Loucy (cell line): ENCODE measurements at regions not wholly inside any gene's neighbourhood (a gene's known extent, or its start where the extent isn't known, plus 50 kb on each side); places are given as distances from the start of the nearest gene placed in this dataset.

Experiments
- H2AFZ ChIP-seq: fragments of 200-600 bp; sonication (generic); 2 replicates; pipeline ENCODE4 v1.6.0; 2016; ENCODE audit warnings: antibody characterized with exemption, mild to moderate bottlenecking, low read length, moderate library complexity
- H3F3A ChIP-seq: fragments of 200-600 bp; 2 replicates; pipeline ENCODE4 v1.6.0; 2016; ENCODE audit warnings: antibody characterized with exemption, low read depth, mild to moderate bottlenecking
- H3K27me3 ChIP-seq: fragments of 200-600 bp; sonication (generic); 2 replicates; pipeline ENCODE4 v1.6.1; 2014; ENCODE audit warnings: low read length, mild to moderate bottlenecking; ENCODE audit not compliant: insufficient read depth, poor library complexity, severe bottlenecking
- H3K36me3 ChIP-seq: fragments of 200-600 bp; sonication (generic); 2 replicates; pipeline ENCODE4 v1.6.1; 2016; ENCODE audit warnings: low read length; ENCODE audit not compliant: insufficient read depth
- H3K4me1 ChIP-seq: fragments of 200-600 bp; sonication (generic); 2 replicates; pipeline ENCODE4 v1.5.1; 2014; ENCODE audit warnings: low read length, mild to moderate bottlenecking; ENCODE audit not compliant: insufficient read depth, poor library complexity, severe bottlenecking
- H3K4me2 ChIP-seq: fragments of 200-600 bp; sonication (generic); 2 replicates; pipeline ENCODE4 v1.6.0; 2014; ENCODE audit warnings: antibody characterized with exemption, low read length, low read depth, mild to moderate bottlenecking; ENCODE audit not compliant: poor library complexity, severe bottlenecking
- H3K4me3 ChIP-seq: fragments of 200-600 bp; sonication (generic); 2 replicates; pipeline ENCODE4 v1.5.1; 2014; ENCODE audit warnings: low read length, mild to moderate bottlenecking, mixed read lengths; ENCODE audit not compliant: poor library complexity, severe bottlenecking
- H3K79me2 ChIP-seq: fragments of 200-600 bp; sonication (generic); 2 replicates; pipeline ENCODE4 v1.6.1; 2014; ENCODE audit warnings: low read length; ENCODE audit not compliant: insufficient read depth
- H3K9ac ChIP-seq: fragments of 200-600 bp; sonication (generic); 2 replicates; pipeline ENCODE4 v1.6.0; 2014; ENCODE audit warnings: mild to moderate bottlenecking, low read depth, low read length, moderate library complexity; ENCODE audit not compliant: poor library complexity, severe bottlenecking
- H3K9me2 ChIP-seq: fragments of 200-600 bp; sonication (generic); replicated peaks from 2 replicates; pipeline ENCODE4 v1.6.1; 2016; ENCODE audit warnings: low read depth, low read length, mixed read lengths
- H3K9me3 ChIP-seq: fragments of 200-600 bp; sonication (generic); 2 replicates; pipeline ENCODE4 v1.6.1; 2014; ENCODE audit warnings: mild to moderate bottlenecking, antibody characterized with exemption, low read length, low read depth; ENCODE audit not compliant: insufficient read depth
- H4K20me1 ChIP-seq: fragments of 200-600 bp; sonication (generic); 2 replicates; pipeline ENCODE4 v1.6.0; 2014; ENCODE audit warnings: antibody characterized with exemption, low read length, mild to moderate bottlenecking; ENCODE audit not compliant: insufficient read depth, poor library complexity, severe bottlenecking
- EZH2phosphoT487 ChIP-seq: fragments of 200-600 bp; IDR thresholded peaks from 2 replicates; pipeline ENCODE4 v1.6.1; 2018; ENCODE audit warnings: antibody characterized with exemption, mild to moderate bottlenecking, moderate library complexity, borderline replicate concordance
- TF ChIP-seq, protein P1 (sequence below): fragments of 200-600 bp; sonication (generic); conservative IDR thresholded peaks from 2 replicates; pipeline ENCODE4 v1.5.1; 2014; ENCODE audit warnings: mild to moderate bottlenecking, antibody characterized with exemption, low read length

DNA sequence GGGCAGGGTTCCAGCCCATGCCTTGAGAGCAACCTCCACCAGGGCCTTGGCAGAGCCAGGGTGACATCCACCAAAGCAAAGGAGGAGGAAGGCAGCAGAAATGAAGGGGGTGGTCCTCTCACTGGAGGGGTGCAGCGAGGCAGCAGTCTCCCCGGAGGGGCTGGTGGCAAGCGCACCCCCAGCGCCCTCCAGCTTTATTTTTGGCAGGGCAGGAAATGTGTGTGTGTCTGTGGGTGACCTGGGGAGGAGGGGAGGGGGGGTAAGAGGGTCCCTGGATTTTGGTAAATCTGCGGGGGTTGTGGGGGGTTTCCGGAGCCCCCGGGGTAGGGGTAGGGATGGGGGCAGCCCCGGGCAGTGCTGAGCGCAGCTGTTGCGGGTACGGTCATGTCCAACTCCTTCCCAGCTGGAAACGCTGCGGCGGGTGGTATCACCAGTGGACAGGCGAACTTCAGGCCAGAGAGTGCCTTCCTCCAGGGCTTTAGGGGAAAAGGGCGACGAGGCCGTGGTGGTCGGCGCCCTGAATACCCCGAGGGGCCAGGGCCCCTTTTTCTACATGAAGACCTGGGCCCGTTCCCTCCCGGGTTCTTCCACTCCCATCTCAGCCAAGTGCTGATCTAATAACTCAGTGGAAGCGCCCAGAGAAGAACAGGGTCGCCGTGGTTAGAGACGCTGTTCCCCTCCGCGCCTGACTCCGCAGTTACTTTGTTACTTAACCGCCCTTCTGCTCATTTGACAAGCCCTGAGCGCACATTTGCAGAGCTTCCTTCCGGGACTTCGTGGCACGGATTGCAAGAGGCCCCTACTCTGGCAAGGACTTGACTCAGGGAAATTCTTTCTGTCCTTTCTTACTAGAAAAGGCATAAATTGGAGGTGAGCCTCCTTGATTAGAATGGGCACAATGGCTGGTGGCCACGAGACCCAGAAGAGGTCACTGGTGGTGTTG is 55.2 kb downstream of the FOS start:
- no peaks in the 10 kb centered on the region for H3K36me3 ChIP-seq
- peaks cover 40% of the 10 kb centered on the region for H3K4me1 ChIP-seq
- peak overlapping the region; percentile 72 for H3K4me2 ChIP-seq
- peak overlapping the region; percentile 65 for H3K4me3 ChIP-seq
- H3F3A ChIP-seq: no peaks in the 10 kb centered on the region
- peak overlapping the region; percentile 68 for H3K9ac ChIP-seq
- no peaks in the 10 kb centered on the region for H3K27me3 ChIP-seq
- H3K79me2 ChIP-seq: no peaks in the 10 kb centered on the region
- H4K20me1 ChIP-seq: no peaks in the 10 kb centered on the region
- TF ChIP-seq EZH2phosphoT487: no peak
- TF ChIP-seq, protein P1, sequence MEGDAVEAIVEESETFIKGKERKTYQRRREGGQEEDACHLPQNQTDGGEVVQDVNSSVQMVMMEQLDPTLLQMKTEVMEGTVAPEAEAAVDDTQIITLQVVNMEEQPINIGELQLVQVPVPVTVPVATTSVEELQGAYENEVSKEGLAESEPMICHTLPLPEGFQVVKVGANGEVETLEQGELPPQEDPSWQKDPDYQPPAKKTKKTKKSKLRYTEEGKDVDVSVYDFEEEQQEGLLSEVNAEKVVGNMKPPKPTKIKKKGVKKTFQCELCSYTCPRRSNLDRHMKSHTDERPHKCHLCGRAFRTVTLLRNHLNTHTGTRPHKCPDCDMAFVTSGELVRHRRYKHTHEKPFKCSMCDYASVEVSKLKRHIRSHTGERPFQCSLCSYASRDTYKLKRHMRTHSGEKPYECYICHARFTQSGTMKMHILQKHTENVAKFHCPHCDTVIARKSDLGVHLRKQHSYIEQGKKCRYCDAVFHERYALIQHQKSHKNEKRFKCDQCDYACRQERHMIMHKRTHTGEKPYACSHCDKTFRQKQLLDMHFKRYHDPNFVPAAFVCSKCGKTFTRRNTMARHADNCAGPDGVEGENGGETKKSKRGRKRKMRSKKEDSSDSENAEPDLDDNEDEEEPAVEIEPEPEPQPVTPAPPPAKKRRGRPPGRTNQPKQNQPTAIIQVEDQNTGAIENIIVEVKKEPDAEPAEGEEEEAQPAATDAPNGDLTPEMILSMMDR: no peak
- H3K9me3 ChIP-seq: no peaks in the 10 kb centered on the region
- no peaks in the 10 kb centered on the region for H3K9me2 ChIP-seq
- H2AFZ ChIP-seq: peak overlapping the region; percentile 55

DNA sequence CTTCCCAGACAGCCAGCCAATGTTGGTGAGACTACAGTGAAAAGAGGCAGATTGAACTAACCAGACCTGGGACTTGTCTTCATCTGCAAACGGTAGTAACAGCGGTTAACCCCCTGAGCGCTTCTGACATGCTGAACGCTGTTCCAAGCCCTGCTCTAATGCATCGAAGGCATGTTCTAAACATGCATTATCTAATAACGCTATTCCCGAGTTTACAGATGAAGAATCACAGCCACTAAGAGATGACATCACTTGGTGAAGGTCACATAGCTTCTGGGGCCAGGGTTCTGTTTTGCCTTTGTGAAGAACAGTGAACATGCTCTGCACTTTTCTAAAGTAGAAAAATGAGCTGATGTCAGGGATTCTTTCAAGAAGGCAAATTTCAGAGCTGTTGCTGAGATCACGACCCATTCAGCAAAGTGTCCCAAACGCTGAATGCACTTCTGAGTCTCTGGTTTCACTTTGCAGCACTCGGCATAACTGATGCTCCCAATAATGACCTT is 56.0 kb downstream of the FOS start:
- no peaks in the 10 kb centered on the region for H3F3A ChIP-seq
- no peaks in the 10 kb centered on the region for H4K20me1 ChIP-seq
- H3K9me3 ChIP-seq: no peaks in the 10 kb centered on the region
- peak overlapping the region; percentile 68 for H3K9ac ChIP-seq
- H3K9me2 ChIP-seq: no peaks in the 10 kb centered on the region
- H3K36me3 ChIP-seq: no peaks in the 10 kb centered on the region
- H3K79me2 ChIP-seq: no peaks in the 10 kb centered on the region
- H2AFZ ChIP-seq: peak overlapping the region; percentile 55
- peak overlapping the region; percentile 65 for H3K4me3 ChIP-seq
- TF ChIP-seq EZH2phosphoT487: no peak
- TF ChIP-seq, protein P1: no peak
- peak overlapping the region; percentile 72 for H3K4me2 ChIP-seq
- no peaks in the 10 kb centered on the region for H3K27me3 ChIP-seq
- peaks cover 40% of the 10 kb centered on the region for H3K4me1 ChIP-seq

DNA sequence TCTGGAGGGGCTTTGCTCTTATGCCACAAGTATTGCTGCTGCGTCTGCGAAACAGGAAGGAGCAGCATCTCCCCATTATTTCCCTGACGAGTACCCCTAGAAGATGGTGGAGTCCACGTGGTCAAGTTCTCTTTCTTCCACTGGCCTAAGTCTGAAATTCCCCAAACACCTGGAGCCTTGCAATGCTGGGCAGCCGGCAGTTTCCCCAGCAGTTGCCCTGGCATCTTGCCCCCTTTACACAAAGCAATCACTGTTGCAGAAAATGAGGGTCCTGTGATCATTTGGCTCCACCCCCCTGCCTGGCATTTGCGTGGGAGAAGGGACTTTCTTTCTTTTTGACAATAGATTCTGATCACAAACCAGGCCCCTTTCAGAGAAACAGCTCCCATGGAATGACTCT is 56.9 kb downstream of the FOS start:
- Histone ChIP-seq H4K20me1 (no peaks in the 10 kb centered on the region), H3K36me3 (no peaks in the 10 kb centered on the region), H3K27me3 (no peaks in the 10 kb centered on the region), H3K4me3 (no peak overlapping the region), H3K4me1 (peaks cover 40% of the 10 kb centered on the region), H3K9me2 (no peaks in the 10 kb centered on the region), H3K4me2 (no peak overlapping the region), H3K9me3 (no peaks in the 10 kb centered on the region), H3K79me2 (no peaks in the 10 kb centered on the region), H3F3A (no peaks in the 10 kb centered on the region), H2AFZ (no peak overlapping the region), H3K9ac (no peak overlapping the region)
- no peak for TF ChIP-seq EZH2phosphoT487
- TF ChIP-seq, protein P1: no peak
